ENCODE measurements at regions not wholly inside any gene's neighbourhood (a gene's known extent, or its start where the extent isn't known, plus 50 kb on each side); places are given as distances from the start of the nearest gene placed in this dataset.

GRCh38 chr3:67783281-67784250 lies 129.2 kb upstream of the SUCLG2 start:
- peak; percentile 16 for DNase-seq (ENCODE audit: low spot score)

- DNase-seq (ENCODE audit: low spot score): no peak
These were observed 127.5 kb upstream of the SUCLG2 start for GRCh38 chr3:67781871-67782270.

- DNase-seq (ENCODE audit: low spot score): no peak
These were observed 126.8 kb upstream of the SUCLG2 start for GRCh38 chr3:67781218-67781617.

DNA sequence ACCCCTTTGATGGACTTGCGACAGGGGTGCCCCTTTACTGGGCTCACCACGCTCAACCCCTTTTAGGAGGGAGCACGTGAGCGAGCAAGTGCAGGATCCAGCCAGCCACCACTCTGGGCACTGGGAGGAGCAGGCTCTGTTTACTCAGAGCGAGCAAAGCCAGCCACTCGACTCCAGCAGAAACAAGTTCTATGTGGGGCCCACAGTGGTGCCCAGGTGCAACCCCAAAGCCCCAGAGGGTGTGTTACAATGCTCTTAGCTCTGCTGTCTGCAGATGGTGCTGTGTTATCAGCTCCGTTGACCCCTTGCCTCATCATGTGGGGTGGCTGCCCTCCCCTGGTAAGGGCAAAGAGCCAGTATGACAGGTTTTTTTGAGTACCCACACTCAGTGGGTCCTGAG lies 120.3 kb upstream of the SUCLG2 start:
- DNase-seq (ENCODE audit: low spot score): no peak

- no peak for DNase-seq (ENCODE audit: low spot score)
These were observed 111.2 kb upstream of the SUCLG2 start for GRCh38 chr3:67765575-67765974.

- DNase-seq (ENCODE audit: low spot score): no peak
These were observed 90.9 kb upstream of the SUCLG2 start for GRCh38 chr3:67745296-67745695.

GRCh38 chr3:67744699-67745098 lies 90.3 kb upstream of the SUCLG2 start:
- DNase-seq (ENCODE audit: low spot score): no peak

DNA sequence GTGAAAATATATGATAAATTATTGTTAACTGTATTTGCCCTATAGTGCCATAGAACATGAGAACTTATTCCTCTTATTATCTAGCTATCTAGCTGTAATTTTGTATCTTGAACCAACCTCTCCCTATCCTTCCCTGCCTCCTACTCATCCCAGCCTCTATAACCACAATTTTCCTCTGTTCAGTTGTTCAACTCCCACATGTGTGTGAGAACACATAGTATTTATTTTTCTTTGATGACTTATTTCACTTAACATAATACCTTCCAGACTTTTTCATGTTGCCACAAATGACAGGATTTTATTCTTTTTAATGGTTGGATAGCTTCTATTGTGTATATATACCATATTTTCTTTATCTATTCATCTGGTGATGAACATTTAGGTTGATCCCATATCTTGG lies 85.4 kb upstream of the SUCLG2 start:
- DNase-seq (ENCODE audit: low spot score): no peak

DNA sequence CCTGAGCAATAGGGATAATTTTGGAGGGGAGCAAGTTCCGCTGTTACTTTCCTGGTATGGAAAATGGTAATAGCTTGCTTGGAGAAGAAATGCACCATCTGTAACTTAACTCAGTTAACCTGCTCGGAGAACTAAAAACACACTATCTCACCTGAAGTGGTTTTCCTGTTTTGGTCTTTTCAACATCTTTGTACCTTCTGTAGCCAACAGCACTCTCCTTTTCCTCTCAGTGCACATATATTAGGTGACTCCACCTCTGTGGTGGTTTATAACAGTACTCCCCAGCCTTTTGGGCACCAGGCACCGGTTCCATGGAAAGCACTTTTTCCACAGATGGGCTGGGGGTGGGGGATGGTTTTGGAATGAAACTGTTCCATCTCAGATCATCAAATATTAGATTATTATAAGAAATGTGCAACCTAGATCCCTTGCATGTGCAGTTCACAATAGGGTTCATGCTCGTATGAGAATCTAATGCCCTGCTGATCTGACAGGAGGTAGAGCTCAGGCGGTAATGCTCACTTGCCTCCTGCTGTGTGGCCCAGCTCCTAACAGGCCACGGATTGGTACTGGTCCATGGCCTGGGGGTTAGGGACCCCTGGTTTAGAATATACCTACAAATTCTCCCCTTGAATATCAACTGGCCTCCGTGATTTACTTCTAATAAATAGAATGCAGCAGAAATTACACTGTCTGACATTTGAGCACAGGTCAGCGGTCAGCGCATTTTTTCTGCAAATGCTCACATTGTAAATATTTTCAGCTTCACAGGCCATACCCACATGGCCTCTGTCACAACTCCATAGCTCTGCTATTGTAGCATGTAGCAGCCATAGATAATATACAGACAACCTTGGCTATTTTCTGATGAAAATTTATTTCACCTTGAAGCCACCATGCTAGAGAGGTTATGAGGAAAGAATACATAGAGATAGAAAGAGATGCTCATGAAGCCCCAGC lies 83.8 kb upstream of the SUCLG2 start:
- no peak for DNase-seq (ENCODE audit: low spot score)

DNA sequence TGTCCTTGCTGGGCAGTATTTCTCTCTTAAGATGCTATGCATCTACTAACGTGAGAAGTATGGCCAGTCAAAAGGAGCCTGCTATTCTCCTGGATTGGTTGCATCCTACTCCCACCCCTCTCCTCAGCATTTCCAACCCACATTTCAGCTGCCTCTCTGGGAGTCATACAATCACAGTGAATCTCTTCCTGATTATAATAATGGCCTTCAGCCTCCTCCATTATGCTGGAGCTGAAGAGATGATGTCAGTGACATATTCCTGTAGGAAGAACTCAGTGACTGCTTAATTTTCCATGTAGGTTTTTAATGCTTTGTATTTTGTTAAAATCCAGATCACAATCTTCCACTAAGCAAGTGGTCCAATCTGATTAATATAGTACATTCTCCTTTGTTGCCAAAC lies 82.7 kb upstream of the SUCLG2 start:
- DNase-seq (ENCODE audit: low spot score): no peak

- no peak for DNase-seq (ENCODE audit: low spot score)
These were observed 79.0 kb upstream of the SUCLG2 start for GRCh38 chr3:67733269-67733950.

DNA sequence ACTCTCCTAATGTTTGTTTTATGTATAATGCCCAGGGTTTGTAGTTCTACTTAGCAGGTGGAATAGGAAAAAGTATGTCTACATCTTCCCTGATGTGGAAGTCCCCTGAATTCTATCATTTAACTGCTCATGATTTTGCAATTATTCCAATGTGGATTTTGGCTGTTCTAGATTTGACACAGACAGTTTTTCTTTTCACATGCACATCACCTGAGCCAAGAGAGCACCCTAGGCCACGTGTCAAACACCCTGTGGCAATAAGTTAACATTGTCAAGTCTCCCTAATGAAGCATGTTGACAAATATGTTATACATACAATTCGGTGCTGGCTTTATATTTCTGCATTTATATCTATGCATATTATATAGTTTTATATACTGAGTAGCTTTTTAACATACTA lies 70.0 kb upstream of the SUCLG2 start:
- DNase-seq (ENCODE audit: low spot score): no peak

- DNase-seq (ENCODE audit: low spot score): no peak
These were observed 69.5 kb upstream of the SUCLG2 start for GRCh38 chr3:67723863-67724262.

DNA sequence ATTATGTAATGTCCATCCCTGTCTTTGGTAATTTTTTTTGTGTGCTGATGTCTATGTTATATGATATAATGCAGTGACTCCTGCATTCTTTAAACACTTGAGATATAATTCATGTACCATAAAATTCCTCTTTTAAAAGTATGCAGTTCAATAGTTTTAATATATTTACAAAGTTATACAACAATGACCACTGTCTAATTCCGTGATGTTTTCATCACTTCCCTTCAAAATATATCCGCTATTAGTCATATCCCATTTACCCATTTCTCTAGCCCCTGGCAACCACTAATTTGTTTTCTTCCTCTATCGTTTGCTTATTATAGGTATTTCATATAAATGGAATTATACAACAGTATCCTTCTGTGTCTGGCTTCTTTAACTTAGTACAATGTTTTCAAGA lies 64.9 kb upstream of the SUCLG2 start:
- peak; percentile 38 for DNase-seq (ENCODE audit: low spot score)

DNA sequence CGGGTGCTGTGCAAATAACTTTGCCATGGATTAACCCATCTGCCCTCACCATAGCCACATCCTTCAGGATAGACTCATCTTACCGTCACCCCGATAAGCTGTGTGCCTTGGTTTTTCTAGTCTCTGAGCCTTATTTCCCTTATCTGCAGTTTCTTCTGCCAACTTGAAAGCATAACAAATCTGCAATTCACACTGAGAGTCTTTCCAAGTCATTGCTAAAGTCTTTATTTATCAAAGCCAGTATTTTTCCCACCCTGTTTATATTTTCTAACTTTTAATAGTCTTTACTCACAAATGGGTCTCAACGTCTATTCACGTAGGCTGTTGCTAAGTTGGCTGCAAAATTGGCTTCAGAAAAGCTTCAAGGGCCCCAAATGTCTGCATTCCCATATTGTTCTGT lies 61.6 kb upstream of the SUCLG2 start:
- no peak for DNase-seq (ENCODE audit: low spot score)

DNA sequence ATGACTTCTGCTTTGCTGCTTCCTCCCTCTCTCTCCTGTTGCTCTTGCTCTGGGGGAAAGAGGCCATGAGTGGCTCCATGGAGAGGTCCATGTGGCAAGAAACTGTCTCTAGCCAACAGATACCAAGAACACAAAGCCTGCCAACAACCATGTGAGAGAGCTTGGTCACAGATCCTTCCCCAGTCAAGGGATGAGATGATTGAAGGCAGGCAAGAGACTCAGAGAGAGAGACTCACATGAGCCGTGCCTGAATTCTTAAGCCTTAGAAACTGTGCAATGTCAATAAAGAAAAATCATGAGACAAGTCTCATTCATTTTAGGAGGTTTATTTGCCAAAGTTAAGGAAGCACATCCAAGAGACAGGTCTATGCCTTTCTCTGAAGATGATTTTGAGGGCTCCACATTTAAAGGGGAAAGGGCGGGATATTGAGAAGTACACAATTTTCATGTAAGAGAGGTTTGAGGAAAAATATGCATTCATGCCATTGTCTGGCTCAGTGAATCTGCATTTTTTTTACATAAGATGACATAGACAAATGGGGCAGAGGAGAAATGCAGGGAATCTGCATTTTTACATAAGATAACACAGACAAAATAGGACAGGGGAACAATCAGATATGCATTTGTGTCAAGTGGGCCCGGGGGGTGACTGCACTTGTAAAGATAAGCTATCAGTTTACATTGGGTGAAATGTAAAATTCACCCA lies 59.5 kb upstream of the SUCLG2 start:
- no peak for DNase-seq (ENCODE audit: low spot score)

DNA sequence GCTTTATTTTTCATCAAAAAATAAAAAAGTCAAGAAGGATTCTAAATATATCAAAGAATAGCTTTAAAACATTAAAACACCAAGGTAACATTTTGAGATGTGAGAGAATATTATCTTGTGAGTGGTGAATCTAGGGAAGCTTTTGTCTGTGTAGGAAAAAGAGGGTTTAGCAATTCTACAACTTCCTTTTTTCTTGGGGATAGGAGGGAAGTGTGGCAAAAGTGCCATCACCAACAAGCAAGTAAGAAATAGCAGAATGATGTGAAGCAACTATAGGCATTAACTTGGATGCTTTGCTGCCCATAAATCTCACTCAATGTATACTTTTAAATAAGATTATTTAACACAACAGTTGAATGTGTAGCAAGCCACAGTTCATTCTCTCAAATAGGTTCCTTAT lies 57.8 kb upstream of the SUCLG2 start:
- DNase-seq (ENCODE audit: low spot score): no peak

- no peak for DNase-seq (ENCODE audit: low spot score)
These were observed 56.0 kb upstream of the SUCLG2 start for GRCh38 chr3:67710396-67710795.

GRCh38 chr3:67706934-67707333 lies 52.5 kb upstream of the SUCLG2 start:
- DNase-seq (ENCODE audit: low spot score): no peak

GRCh38 chr3:67704322-67704721 lies 49.9 kb upstream of the SUCLG2 start:
- no peak for DNase-seq (ENCODE audit: low spot score)
